GM19099 (cell line): ENCODE measurements at regions not wholly inside any gene's neighbourhood (a gene's known extent, or its start where the extent isn't known, plus 50 kb on each side); places are given as distances from the start of the nearest gene placed in this dataset.

Experiments used
- POLR2A ChIP-seq: IDR thresholded peaks from 3 replicates; pipeline ENCODE4 v1.6.1; 2011; ENCODE audit warnings: low read depth; ENCODE audit not compliant: insufficient read length; ENCODE audit errors: extremely low read depth

DNA sequence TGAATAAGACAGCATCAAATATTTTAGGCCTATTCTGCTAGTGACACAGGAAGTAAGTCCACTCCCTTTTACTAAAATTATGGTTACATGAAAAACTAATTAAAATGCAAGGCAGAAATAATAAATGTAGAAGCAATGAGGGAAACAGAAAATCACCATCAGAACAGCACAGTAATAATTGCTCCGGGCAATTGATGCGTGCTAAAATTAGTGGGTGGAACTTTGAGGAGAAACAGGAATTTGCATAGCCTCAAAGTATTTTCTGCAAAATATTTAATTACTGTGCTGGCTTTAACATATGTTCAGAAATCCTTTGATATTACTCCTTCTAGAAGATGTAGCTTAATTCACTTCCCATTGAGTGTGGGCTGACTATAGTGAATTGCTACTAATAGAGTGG, 654.3 kb upstream of the RAB6C start:
- no peak for TF ChIP-seq POLR2A

DNA sequence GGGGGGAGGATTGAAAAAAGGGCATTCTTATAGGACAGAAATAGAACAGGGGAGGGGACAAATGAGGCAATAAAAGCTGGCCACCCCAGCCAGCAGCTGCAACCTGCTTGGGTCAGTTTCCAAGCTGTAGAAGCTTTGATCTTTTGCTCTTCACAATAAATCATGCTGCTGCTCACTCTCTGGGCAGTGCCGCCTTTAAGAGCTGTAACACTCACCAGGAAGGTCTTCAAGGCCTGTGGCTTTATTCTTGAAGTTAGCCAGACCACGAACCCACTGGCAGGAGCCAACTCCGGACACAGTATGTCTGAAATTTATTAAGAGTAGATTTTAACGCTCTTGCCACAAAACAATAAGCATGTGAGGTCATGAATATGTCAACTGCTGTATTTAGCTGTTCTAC, 649.9 kb upstream of the RAB6C start:
- TF ChIP-seq POLR2A, result no peak

DNA sequence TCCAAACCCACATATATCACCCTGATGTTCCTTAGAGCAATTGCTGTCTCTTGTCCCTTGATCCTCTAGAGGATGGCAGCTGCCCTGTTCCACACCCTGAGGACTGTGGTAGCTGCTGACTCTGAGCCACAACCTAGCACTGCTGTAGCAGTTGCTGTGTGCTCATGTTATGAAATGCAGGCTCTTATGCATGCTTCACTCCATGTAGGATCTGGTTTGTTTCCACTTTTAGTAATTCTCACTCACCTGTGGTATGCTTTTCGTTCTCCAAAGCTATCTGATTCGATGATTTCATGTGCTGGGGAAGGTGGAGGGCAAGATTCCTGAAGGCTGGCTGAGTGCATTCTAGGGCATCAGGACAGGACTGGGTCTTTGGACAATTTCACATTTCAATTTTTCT, 649.0 kb upstream of the RAB6C start:
- no peak for TF ChIP-seq POLR2A

DNA sequence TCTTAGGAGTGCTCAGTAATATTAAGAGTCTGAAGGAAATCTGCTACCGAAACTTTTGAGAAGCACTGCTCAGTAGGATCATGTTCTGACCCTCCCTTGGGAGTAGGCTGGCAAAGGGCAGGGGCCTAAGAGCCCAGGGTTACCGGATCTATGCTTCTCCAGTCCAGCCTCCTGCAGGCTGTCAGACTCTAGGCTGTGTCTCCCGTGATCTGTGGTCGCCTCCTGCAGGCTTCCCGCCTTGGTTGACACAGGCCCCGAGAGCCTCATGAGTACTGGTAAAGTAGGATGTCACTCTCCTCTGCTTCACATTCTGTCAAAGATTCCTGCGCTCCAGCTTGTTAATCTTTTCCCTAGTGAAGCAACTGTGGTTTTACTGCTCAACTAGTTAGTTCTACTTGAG, 647.8 kb upstream of the RAB6C start:
- TF ChIP-seq POLR2A, result no peak

DNA sequence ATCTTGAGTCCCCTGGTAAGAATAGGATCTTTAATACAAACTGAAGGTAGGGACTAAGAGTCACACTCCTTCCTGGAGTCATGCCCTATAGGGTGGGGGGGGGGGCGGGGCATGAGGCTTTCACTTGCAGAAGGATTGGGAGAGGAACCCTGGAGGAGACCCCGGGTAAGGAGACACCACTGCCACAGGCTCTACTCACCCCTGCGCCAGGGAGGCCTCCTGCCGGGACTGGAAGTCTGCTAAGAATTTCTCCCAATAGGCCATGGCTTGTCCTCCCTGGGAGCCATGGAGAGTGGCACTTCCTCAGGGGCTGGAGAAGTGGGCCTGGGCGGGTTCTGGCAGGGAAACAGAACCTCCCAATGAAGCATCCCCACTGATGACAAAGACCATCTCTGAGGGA, 645.3 kb upstream of the RAB6C start:
- no peak for TF ChIP-seq POLR2A

DNA sequence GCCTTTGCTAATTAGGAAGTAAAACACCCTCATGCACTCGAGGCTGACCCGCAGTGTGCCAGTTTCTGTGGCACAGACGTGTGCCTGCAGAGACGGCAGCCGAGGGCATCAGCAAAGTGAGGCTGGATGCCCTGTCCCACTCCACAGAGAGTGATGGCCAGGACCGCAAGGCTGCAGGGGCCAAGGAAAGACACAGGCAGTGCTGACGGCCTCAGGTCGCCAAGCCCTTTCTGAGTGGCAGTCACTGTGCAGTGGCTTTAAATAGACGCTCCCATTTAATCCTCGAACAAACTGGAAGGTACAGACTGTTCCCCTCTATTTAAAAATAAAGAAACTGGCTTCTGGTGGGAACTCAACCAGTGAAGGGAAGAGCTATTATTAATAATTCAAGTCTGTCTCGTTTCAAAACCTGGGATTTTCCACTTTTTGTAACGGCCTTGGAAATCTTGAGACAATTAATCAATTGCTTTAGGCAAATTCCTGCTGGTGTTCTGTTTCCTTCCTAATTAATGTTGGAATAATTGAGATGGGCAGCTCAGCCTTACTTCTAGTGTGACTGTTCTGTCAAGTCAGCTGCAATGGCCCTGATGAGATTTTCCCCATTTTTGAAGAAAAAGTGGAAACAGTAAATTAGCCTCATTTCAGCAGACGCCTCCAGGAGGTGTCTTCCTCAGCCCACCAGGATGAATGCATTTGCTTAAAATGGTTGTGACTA, 644.6 kb upstream of the RAB6C start:
- TF ChIP-seq POLR2A, result no peak

DNA sequence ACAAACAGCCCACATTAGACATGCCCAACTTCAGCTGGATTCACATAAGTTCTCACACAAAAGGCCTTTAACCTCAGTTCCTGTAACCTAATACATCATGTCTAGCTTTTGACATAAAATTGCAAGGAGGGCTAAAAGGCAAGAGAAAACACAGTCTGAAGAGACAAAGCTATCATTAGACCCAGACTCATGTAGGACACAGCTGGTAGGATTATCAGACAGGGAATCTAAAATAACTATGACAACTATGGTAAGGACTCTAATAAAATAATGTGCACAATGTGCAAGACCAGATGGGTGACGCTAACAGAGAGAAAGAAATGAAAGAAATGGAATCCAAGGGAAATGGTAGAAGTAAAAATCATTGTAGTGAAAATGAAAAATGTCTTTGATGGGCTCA, 643.2 kb upstream of the RAB6C start:
- TF ChIP-seq POLR2A, result no peak

DNA sequence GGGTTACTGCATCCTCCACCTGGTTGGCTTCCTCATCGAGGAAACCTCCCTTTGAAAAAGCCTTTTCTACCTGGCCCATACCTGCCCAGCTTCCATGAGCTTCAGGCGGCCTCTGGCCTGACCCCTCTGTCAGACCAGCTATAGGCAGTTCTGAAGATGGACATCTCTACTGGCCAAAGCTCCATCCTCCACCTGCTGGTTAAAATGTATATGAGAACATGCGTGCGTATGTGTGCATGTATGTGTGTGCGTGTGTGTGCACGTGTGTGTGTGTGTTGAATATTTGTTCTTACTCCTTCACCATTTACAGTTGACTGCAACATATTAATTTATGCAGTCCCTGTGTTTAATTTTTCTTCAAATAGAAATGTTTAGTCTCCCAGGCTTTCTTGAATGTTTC, 642.4 kb upstream of the RAB6C start:
- TF ChIP-seq POLR2A, result no peak

DNA sequence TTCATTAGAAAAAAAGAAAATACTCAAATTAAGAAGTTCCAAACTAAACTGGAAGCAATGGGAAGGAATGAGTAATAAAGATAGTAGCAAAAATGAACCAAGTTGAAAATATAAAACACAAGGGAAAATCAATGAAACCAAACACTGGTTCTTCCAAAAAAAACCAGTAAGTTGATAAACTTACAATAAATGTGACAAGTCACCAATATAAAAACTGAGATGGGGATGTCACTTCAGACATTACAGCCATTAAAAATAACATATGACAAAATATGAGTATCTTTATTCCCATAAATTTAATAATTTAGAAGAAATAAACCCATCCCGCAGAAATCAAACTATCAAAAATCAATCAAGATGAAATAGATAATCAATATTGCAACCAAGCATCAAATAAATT, 633.9 kb upstream of the RAB6C start:
- TF ChIP-seq POLR2A, result no peak

DNA sequence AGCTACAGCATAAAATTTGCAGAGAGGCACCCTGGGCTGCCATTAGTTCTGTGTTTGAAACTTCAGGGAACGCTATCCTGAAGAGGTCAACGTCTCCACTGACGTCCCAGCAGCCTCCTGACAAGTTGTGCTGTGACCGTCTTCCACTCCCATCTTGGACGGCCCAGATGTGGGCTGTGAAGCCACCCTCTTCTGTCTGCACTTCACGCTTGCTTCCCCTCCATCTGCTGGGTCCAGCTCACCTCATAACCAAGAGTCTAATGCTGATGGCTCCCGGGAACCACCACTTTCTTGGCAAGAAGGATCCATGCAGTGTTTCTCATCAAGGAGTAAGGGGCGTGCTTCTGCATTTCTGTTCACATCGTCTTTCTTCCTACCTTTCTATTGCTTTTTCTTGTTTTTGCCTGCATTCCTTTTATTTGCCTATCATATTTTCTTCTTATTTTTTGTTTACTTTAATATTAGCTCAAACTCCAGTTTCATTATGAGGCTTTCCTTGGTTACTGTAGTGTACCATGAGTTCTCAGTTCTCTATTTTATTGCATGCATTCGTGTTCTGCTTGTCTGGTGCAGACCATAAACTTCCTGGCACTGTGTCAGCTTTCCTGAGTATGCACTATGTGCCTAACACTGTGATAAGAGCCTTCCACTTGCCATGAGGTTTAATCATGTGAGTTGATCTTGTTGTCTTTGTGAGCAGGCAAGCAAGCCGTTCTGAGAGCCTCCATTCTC, 631.8 kb upstream of the RAB6C start:
- no peak for TF ChIP-seq POLR2A

DNA sequence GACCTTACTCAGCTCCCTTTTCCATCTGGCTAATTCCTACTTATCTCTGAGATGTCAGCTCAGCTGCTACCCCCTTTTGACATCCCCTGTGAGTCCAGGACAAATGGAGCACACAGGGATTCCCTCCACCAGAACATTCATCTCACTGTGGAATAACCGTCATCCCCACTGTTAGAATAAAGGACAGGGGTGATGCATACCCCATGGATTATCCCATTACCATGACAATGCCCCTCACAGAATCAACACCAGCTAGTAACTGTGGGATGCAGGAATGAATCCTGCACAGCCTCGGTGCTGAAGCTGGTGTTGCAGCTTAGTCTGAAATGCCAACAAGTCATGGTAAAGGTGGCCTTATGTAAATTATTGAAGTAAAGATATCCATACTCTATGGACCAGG, 624.8 kb upstream of the RAB6C start:
- TF ChIP-seq POLR2A, result no peak

DNA sequence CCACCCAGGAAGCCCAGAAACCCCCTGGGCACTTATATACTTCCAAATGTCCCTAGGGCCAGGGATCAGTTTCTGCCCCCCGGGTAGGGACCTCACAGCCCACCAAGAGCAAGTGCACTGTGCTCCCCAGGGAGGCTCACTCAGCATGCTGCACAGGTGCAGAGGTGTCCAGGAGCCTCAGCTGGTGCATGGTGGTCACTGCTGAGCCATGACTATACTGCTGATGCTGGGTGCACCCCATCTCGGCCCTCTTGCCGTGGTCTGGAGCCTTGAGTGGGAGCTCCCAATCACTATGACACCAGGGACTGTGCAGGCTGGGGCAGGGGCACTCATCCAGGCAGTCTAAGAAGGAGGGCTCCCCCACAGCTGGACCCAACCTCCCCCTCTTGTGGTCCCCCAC, 617.8 kb upstream of the RAB6C start:
- TF ChIP-seq POLR2A, result no peak

DNA sequence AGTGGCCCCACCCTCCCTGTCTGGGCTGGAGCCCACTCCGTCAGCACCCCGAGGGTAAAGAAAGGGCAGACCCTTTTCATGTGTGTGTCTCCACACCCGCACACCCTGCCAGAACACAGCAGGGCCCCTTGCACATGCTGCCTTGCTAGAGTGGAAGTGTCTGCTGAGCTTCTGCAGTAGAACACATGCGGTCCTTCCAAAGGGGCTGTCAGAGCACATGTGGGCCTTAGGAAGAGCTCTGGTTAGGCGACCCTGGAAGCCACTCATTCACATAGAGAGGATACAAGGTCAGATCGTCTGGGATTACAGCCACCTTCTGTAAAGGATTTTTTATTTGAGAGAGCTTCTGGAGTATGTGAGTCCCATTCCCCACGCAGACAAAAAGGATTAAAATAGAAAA, 613.2 kb upstream of the RAB6C start:
- no peak for TF ChIP-seq POLR2A

DNA sequence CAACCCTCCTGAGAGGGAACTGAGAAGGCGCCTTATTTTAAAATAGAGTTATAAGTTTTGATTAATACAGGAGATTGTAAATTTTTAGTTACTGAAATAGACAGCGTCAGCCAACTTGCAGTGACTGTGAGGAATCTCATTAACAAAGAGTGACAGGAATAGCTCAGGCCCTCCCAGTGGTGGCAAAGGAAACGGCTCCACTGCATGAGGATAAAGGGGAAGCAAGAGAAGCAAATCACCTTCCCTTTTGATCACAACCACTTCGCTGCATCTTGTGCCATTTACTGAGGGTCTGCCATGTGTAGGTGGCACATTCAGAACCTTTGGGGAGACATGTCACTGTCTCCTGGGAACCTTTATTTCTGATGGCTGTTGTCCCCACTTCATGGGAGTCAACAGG, 612.4 kb upstream of the RAB6C start:
- TF ChIP-seq POLR2A, result no peak

DNA sequence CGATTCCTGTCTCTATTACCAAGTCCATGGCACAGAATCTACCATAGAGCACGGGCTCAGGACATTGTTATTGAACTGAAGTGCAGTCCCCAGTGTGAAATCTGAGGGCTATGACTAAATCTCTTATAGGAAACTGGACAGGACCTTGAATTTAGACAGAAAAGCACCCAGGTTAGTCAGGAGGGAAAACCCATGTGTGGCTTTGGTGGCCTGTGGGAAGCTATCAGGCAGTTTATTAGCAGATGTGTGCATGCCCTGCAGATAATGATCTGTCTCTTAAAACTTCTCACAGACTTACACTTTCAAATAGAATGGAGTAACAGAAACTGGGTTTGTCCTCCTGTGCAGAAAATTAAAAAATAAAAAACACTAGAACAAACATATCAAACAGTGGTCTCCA, 610.0 kb upstream of the RAB6C start:
- no peak for TF ChIP-seq POLR2A

DNA sequence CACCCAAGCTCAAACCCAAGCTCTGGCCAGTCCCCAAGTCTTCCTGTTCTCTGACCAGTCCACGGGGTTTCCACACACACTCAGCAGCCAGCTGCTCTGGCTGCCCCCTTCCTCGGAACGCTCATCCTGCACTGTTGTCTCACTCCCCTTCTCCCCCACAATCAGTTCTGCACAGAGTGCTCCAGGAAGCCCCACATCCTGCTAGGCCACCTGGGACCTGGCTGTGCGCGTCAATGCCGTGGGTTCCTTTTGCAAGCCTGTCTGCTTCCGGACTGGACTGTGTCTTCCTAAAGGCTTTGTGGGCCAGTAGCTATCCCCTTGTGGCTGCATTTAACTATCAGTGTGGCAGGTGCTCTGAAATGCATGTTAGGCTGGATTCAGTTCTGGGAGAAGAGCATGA, 605.0 kb upstream of the RAB6C start:
- no peak for TF ChIP-seq POLR2A
